K562 (cell line): ENCODE measurements at regions not wholly inside any gene's neighbourhood (a gene's known extent, or its start where the extent isn't known, plus 50 kb on each side); places are given as distances from the start of the nearest gene placed in this dataset.

Experiments
- ESRRA ChIP-seq: fragments of 450-650 bp; IDR thresholded peaks from 2 replicates; pipeline ENCODE4 v1.6.1; 2014; ENCODE audit warnings: low read depth, mild to moderate bottlenecking, moderate library complexity, borderline replicate concordance
- EZH2 ChIP-seq: IDR thresholded peaks from 2 replicates; pipeline ENCODE4 v1.6.1; 2012; ENCODE audit warnings: low read depth, mild to moderate bottlenecking, inconsistent platforms, low read length, borderline replicate concordance
- KAT8 ChIP-seq: fragments of 450-650 bp; IDR thresholded peaks from 2 replicates; pipeline ENCODE4 v1.6.1; 2016; ENCODE audit warnings: low read depth, mild to moderate bottlenecking
- POLR2A ChIP-seq: fragments of 450-650 bp; conservative IDR thresholded peaks from 2 replicates; pipeline ENCODE4 v1.6.1; 2016
- ZBTB7A ChIP-seq: IDR thresholded peaks from 2 replicates; pipeline ENCODE4 v1.6.1; 2011; ENCODE audit warnings: low read depth, mild to moderate bottlenecking, low read length, moderate library complexity, borderline replicate concordance; ENCODE audit not compliant: control insufficient read depth
- TF ChIP-seq, protein P1 (sequence below): fragments of 250-450 bp; sonication (Bioruptor Pico); IDR thresholded peaks from 2 replicates; pipeline ENCODE4 v1.4.0; 2020; ENCODE audit warnings: mild to moderate bottlenecking
- TF ChIP-seq, protein P2 (sequence below), 3 experiments: IDR thresholded peaks in 2 of 3; conservative IDR thresholded peaks in 1 of 3; 2 replicates each; pipeline ENCODE4 v1.5.1; 2011 to 2012; ENCODE audit warnings: low read length in 3 of 3, mild to moderate bottlenecking in 3 of 3, control low read depth in 2 of 3, improper control_type of control experiment in 1 of 3, inconsistent platforms in 1 of 3, low read depth in 1 of 3, mixed read lengths in 1 of 3, moderate library complexity in 1 of 3; ENCODE audit not compliant: insufficient read depth in 2 of 3
- TF ChIP-seq, protein P3 (sequence below): IDR thresholded peaks from 2 replicates; pipeline ENCODE4 v1.6.1; 2014; ENCODE audit warnings: antibody characterized with exemption
- TF ChIP-seq, protein P4 (sequence below): sonication (generic); formaldehyde crosslinking; IDR thresholded peaks from 2 replicates; pipeline ENCODE4 v1.8.1; 2023; ENCODE audit warnings: missing genetic modification reagents, mild to moderate bottlenecking, borderline replicate concordance

DNA sequence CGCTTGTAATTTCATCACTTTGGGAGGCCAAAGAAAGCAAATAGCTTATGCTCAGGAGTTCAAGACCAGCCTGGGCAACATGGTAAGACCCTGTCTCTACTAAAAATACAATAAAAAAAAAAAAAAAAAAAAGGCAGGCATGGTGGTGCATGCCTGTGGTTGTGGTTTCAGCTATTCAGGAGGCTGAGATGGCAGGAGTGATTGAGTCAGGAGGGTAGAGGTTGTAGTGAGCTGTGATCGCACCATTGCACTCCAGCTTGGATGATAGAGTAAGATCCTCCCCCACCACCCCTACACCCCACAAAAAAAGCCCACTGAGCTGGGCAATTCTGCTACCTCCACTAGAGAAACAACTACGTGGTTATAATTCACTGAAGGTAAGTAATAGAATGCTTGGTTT, 118.8 kb upstream of the PCDH18 start:
- TF ChIP-seq ESRRA (no peak), EZH2 (no peak), POLR2A (no peak), KAT8 (no peak), ZBTB7A (no peak)
- TF ChIP-seq, protein P1, sequence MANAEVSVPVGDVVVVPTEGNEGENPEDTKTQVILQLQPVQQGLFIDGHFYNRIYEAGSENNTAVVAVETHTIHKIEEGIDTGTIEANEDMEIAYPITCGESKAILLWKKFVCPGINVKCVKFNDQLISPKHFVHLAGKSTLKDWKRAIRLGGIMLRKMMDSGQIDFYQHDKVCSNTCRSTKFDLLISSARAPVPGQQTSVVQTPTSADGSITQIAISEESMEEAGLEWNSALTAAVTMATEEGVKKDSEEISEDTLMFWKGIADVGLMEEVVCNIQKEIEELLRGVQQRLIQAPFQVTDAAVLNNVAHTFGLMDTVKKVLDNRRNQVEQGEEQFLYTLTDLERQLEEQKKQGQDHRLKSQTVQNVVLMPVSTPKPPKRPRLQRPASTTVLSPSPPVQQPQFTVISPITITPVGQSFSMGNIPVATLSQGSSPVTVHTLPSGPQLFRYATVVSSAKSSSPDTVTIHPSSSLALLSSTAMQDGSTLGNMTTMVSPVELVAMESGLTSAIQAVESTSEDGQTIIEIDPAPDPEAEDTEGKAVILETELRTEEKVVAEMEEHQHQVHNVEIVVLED = no peak
- TF ChIP-seq, protein P2, sequence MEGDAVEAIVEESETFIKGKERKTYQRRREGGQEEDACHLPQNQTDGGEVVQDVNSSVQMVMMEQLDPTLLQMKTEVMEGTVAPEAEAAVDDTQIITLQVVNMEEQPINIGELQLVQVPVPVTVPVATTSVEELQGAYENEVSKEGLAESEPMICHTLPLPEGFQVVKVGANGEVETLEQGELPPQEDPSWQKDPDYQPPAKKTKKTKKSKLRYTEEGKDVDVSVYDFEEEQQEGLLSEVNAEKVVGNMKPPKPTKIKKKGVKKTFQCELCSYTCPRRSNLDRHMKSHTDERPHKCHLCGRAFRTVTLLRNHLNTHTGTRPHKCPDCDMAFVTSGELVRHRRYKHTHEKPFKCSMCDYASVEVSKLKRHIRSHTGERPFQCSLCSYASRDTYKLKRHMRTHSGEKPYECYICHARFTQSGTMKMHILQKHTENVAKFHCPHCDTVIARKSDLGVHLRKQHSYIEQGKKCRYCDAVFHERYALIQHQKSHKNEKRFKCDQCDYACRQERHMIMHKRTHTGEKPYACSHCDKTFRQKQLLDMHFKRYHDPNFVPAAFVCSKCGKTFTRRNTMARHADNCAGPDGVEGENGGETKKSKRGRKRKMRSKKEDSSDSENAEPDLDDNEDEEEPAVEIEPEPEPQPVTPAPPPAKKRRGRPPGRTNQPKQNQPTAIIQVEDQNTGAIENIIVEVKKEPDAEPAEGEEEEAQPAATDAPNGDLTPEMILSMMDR (IDR thresholded peaks at IDR 0.05 in 2 of 3, conservative IDR thresholded peaks at IDR 0.05 in 1 of 3; ENCODE audit: insufficient read depth in 2 of 3, low read depth in 1 of 3, low read length in 3 of 3) = no peak
- TF ChIP-seq, protein P3, sequence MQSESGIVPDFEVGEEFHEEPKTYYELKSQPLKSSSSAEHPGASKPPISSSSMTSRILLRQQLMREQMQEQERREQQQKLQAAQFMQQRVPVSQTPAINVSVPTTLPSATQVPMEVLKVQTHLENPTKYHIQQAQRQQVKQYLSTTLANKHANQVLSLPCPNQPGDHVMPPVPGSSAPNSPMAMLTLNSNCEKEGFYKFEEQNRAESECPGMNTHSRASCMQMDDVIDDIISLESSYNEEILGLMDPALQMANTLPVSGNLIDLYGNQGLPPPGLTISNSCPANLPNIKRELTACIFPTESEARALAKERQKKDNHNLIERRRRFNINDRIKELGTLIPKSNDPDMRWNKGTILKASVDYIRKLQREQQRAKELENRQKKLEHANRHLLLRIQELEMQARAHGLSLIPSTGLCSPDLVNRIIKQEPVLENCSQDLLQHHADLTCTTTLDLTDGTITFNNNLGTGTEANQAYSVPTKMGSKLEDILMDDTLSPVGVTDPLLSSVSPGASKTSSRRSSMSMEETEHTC = no peak
- TF ChIP-seq, protein P4, sequence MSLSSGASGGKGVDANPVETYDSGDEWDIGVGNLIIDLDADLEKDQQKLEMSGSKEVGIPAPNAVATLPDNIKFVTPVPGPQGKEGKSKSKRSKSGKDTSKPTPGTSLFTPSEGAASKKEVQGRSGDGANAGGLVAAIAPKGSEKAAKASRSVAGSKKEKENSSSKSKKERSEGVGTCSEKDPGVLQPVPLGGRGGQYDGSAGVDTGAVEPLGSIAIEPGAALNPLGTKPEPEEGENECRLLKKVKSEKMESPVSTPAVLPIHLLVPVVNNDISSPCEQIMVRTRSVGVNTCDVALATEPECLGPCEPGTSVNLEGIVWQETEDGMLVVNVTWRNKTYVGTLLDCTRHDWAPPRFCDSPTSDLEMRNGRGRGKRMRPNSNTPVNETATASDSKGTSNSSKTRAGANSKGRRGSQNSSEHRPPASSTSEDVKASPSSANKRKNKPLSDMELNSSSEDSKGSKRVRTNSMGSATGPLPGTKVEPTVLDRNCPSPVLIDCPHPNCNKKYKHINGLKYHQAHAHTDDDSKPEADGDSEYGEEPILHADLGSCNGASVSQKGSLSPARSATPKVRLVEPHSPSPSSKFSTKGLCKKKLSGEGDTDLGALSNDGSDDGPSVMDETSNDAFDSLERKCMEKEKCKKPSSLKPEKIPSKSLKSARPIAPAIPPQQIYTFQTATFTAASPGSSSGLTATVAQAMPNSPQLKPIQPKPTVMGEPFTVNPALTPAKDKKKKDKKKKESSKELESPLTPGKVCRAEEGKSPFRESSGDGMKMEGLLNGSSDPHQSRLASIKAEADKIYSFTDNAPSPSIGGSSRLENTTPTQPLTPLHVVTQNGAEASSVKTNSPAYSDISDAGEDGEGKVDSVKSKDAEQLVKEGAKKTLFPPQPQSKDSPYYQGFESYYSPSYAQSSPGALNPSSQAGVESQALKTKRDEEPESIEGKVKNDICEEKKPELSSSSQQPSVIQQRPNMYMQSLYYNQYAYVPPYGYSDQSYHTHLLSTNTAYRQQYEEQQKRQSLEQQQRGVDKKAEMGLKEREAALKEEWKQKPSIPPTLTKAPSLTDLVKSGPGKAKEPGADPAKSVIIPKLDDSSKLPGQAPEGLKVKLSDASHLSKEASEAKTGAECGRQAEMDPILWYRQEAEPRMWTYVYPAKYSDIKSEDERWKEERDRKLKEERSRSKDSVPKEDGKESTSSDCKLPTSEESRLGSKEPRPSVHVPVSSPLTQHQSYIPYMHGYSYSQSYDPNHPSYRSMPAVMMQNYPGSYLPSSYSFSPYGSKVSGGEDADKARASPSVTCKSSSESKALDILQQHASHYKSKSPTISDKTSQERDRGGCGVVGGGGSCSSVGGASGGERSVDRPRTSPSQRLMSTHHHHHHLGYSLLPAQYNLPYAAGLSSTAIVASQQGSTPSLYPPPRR (CRISPR knock-in tag) = no peak
